ENCODE measurements at regions not wholly inside any gene's neighbourhood (a gene's known extent, or its start where the extent isn't known, plus 50 kb on each side); places are given as distances from the start of the nearest gene placed in this dataset.
"Not testable (repeated sequence)": the region's sequence is repeated elsewhere in the genome, so short reads cannot be mapped to it uniquely, and the experiment has no call there.

- WGBS, 2 donors = 45 to 46% methylated on average over 3 of the region's 3 CpGs
- Histone ChIP-seq H3K9me3 (no peaks in the 10 kb centered on the region), H3K4me1 (no peaks in the 10 kb centered on the region), H3K36me3 (no peaks in the 10 kb centered on the region), H3K27ac (no peak overlapping the region), H3K4me3 (no peak overlapping the region), H3K27me3 (peaks cover 0 to 3% (median 0%) of the 10 kb centered on the region in 4 donors)
- no peak for DNase-seq
- no peak for TF ChIP-seq CTCF (IDR thresholded peaks at IDR 0.05)
- FAIRE-seq = no peak
- no peak for ATAC-seq
- intact Hi-C loops (cut with DNase I) = no loop called here
Observed at GRCh38 chr5:57072218-57072892, 101.5 kb upstream of the GPBP1 start.

GRCh38 chr5:57082441-57083067 is 91.3 kb upstream of the GPBP1 start:
- intact Hi-C loops (cut with DNase I) = no loop called here
- H3K27ac ChIP-seq = no peak overlapping the region
- DNase-seq = no peak
- WGBS, 2 donors = 78 to 80% methylated on average over 7 of the region's 7 CpGs
- ATAC-seq = peak in 2 of 4 donors; percentile 39 to 46
- no peak for FAIRE-seq
- no peak for TF ChIP-seq CTCF (IDR thresholded peaks at IDR 0.05)
- H3K4me1 ChIP-seq = no peaks in the 10 kb centered on the region
- no peaks in the 10 kb centered on the region for H3K36me3 ChIP-seq
- no peak overlapping the region for H3K4me3 ChIP-seq
- no peaks in the 10 kb centered on the region for H3K27me3 ChIP-seq
- H3K9me3 ChIP-seq = no peaks in the 10 kb centered on the region

- intact Hi-C loops (cut with DNase I) = no loop called here
- H3K36me3 ChIP-seq = no peaks in the 10 kb centered on the region
- ATAC-seq (no peak), FAIRE-seq (no peak), DNase-seq (no peak)
- no peak overlapping the region for H3K4me3 ChIP-seq
- 78 to 84% methylated on average over 3 of the region's 3 CpGs for WGBS, 2 donors
- no peak overlapping the region for H3K27ac ChIP-seq
- H3K9me3 ChIP-seq = no peaks in the 10 kb centered on the region
- no peak for TF ChIP-seq CTCF (IDR thresholded peaks at IDR 0.05)
- no peaks in the 10 kb centered on the region for H3K4me1 ChIP-seq
- H3K27me3 ChIP-seq = no peaks in the 10 kb centered on the region
Observed at GRCh38 chr5:57085306-57086081, 88.4 kb upstream of the GPBP1 start.

GRCh38 chr5:57087947-57088346 is 85.9 kb upstream of the GPBP1 start:
- H3K27ac ChIP-seq; DNase-seq; ATAC-seq; H3K36me3 ChIP-seq; H3K9me3 ChIP-seq; H3K4me1 ChIP-seq; intact Hi-C loops (cut with DNase I); H3K4me3 ChIP-seq; H3K27me3 ChIP-seq; FAIRE-seq: not testable (repeated sequence)
- 90 to 95% methylated on average over 1 of the region's 1 CpG for WGBS, 2 donors

GRCh38 chr5:57094753-57095683 is 78.8 kb upstream of the GPBP1 start:
- 72 to 78% methylated on average over 10 of the region's 10 CpGs for WGBS, 2 donors
- intact Hi-C loops (cut with DNase I) = no loop called here
- DNase-seq (peak in 1 of 6 donors; percentile 19), ATAC-seq (no peak), FAIRE-seq (no peak)
- Histone ChIP-seq H3K4me1 (no peaks in the 10 kb centered on the region), H3K36me3 (no peaks in the 10 kb centered on the region), H3K4me3 (no peak overlapping the region), H3K27me3 (no peaks in the 10 kb centered on the region), H3K27ac (no peak overlapping the region), H3K9me3 (no peaks in the 10 kb centered on the region)
- TF ChIP-seq CTCF (IDR thresholded peaks at IDR 0.05) = no peak
